ENCODE measurements at regions not wholly inside any gene's neighbourhood (a gene's known extent, or its start where the extent isn't known, plus 50 kb on each side); places are given as distances from the start of the nearest gene placed in this dataset.

DNA sequence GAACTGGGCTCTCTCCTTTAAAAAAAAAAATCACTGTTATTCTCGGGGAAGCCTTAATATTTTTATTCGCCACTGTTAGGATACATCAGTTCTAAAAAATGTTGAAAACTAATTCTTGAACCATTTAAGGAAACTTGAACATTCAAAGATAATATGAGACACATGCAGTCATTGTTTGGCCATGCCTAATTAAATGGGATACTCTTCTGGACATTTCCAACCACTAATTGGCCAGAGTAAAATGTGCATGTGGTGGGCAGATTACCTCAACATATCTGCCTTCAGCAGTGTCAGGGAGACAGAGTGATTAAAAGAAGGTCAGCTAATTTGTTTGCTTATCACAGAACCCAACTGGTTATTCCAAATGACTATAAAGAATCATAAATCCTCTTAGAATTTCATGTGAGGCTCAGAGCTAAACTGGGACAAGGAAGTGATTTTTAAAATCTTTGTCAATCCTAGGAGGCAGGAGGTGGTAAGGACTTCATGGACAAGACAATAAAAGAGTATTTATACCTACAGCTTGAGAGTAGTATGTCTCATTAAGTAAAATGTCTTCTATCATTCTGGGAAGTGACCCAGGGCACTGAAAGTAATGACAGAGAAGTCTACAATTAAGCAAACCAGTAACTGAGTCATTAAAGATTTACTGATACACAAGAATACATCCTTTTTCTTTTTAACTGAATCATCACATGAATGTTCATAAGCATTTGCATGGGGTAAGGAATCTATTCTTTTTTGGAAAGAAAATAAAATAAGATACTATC, 242.9 kb upstream of the TRPM3 start:
- TF ChIP-seq, protein P1, sequence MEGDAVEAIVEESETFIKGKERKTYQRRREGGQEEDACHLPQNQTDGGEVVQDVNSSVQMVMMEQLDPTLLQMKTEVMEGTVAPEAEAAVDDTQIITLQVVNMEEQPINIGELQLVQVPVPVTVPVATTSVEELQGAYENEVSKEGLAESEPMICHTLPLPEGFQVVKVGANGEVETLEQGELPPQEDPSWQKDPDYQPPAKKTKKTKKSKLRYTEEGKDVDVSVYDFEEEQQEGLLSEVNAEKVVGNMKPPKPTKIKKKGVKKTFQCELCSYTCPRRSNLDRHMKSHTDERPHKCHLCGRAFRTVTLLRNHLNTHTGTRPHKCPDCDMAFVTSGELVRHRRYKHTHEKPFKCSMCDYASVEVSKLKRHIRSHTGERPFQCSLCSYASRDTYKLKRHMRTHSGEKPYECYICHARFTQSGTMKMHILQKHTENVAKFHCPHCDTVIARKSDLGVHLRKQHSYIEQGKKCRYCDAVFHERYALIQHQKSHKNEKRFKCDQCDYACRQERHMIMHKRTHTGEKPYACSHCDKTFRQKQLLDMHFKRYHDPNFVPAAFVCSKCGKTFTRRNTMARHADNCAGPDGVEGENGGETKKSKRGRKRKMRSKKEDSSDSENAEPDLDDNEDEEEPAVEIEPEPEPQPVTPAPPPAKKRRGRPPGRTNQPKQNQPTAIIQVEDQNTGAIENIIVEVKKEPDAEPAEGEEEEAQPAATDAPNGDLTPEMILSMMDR (IDR thresholded peaks at IDR 0.05; ENCODE audit: low read depth, low read length, poor library complexity, severe bottlenecking) = no peak
- no peak for TF ChIP-seq EZH2phosphoT487 (IDR thresholded peaks at IDR 0.05; ENCODE audit: borderline replicate concordance, low read length)
